ENCODE measurements at regions not wholly inside any gene's neighbourhood (a gene's known extent, or its start where the extent isn't known, plus 50 kb on each side); places are given as distances from the start of the nearest gene placed in this dataset.
"Not testable (repeated sequence)": the region's sequence is repeated elsewhere in the genome, so short reads cannot be mapped to it uniquely, and the experiment has no call there.

DNA sequence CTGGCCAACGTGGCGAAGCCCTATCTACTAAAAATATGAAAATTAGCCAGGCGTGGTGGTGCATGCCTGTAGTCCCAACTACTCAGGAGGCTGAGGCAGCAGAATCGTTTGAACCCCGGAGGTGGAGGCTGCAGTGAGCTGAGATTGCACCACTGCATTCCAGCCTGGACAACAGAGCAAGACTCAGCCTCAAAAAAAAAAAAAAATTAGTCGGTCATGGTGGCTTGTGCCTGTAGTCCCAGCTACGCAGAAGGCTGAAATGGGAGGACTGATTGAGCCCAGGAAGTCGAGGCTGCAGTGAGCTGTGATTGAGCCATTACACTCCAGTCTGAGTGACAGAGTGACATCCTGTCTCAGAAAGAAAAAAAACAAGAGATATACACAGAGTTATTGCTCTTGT lies 61.3 kb upstream of the TMEM254 start:
- TF ChIP-seq, protein P1, sequence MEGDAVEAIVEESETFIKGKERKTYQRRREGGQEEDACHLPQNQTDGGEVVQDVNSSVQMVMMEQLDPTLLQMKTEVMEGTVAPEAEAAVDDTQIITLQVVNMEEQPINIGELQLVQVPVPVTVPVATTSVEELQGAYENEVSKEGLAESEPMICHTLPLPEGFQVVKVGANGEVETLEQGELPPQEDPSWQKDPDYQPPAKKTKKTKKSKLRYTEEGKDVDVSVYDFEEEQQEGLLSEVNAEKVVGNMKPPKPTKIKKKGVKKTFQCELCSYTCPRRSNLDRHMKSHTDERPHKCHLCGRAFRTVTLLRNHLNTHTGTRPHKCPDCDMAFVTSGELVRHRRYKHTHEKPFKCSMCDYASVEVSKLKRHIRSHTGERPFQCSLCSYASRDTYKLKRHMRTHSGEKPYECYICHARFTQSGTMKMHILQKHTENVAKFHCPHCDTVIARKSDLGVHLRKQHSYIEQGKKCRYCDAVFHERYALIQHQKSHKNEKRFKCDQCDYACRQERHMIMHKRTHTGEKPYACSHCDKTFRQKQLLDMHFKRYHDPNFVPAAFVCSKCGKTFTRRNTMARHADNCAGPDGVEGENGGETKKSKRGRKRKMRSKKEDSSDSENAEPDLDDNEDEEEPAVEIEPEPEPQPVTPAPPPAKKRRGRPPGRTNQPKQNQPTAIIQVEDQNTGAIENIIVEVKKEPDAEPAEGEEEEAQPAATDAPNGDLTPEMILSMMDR (conservative IDR thresholded peaks at IDR 0.05; ENCODE audit: low read depth, low read length): not testable (repeated sequence)
- not testable (repeated sequence) for TF ChIP-seq EZH2 (IDR thresholded peaks at IDR 0.05; ENCODE audit: low read length, unreplicated experiment); EZH2phosphoT487 (IDR thresholded peaks at IDR 0.05; ENCODE audit: borderline replicate concordance, low read length)

Data from PC-3 (cell line).